ENCODE measurements at regions not wholly inside any gene's neighbourhood (a gene's known extent, or its start where the extent isn't known, plus 50 kb on each side); places are given as distances from the start of the nearest gene placed in this dataset.

GRCh38 chr5:30156156-30156555 lies 1037.3 kb upstream of the CDH6 start:
- TF ChIP-seq, protein P1, sequence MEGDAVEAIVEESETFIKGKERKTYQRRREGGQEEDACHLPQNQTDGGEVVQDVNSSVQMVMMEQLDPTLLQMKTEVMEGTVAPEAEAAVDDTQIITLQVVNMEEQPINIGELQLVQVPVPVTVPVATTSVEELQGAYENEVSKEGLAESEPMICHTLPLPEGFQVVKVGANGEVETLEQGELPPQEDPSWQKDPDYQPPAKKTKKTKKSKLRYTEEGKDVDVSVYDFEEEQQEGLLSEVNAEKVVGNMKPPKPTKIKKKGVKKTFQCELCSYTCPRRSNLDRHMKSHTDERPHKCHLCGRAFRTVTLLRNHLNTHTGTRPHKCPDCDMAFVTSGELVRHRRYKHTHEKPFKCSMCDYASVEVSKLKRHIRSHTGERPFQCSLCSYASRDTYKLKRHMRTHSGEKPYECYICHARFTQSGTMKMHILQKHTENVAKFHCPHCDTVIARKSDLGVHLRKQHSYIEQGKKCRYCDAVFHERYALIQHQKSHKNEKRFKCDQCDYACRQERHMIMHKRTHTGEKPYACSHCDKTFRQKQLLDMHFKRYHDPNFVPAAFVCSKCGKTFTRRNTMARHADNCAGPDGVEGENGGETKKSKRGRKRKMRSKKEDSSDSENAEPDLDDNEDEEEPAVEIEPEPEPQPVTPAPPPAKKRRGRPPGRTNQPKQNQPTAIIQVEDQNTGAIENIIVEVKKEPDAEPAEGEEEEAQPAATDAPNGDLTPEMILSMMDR (IDR thresholded peaks at IDR 0.05): no peak
- TF ChIP-seq POLR2A (IDR thresholded peaks at IDR 0.05) (no peak), POLR2AphosphoS5 (IDR thresholded peaks at IDR 0.05) (no peak)
